Stimulated activated CD4-positive, alpha-beta T cell treated with anti-CD3 and anti-CD28 coated beads, Interleukin-1b, Interleukin-23, amount 100 ng/mL, for 24 hours (primary cell): ENCODE measurements at regions not wholly inside any gene's neighbourhood (a gene's known extent, or its start where the extent isn't known, plus 50 kb on each side); places are given as distances from the start of the nearest gene placed in this dataset.

ENCODE experiments used
- DNase-seq, 4 experiments: peaks; one replicate each; pipeline ENCODE4 v3.0.0-alpha.2; 2020; ENCODE audit warnings: low read depth in 4 of 4, low spot score in 1 of 4

GRCh38 chr22:22151308-22151707, 93.3 kb upstream of the VPREB1 start:
- DNase-seq, result no peak

DNA sequence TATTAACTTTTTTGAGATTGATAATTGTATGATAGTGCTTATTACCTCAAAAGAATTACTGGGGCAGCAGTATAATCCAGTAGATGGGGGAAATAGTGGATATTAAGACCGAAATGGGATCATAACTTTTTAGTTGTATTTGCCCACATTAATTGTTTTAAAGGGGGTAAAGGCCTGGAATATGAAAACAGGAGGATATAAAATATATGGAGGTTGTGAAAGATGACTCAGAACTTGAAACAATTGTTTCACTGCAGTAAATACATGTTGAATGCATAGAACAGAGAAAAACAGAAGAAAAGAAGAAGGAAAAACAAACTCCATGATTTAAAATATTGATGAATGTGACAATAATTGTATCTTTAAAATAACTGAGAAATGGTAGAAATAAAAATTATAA, 94.1 kb upstream of the VPREB1 start:
- DNase-seq, result no peak

DNA sequence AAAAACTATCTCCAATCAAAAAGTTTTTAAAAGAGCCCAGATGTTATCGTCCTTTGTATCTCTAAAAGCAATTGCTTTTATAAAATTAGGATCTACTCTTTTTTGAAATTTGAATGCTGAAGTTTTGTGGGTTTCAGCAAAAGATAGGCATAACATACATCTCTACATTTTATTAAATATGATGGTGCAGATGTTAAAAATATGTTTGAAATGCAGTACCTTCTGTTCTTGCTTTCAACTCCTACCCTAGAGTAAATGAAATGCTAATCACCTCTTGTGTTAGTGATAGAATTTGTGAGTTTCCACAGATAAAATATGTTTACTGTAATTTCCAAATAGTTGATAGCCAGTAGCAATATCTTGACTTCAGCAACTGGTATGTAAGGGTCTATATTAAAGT, 95.7 kb upstream of the VPREB1 start:
- DNase-seq, result no peak

DNA sequence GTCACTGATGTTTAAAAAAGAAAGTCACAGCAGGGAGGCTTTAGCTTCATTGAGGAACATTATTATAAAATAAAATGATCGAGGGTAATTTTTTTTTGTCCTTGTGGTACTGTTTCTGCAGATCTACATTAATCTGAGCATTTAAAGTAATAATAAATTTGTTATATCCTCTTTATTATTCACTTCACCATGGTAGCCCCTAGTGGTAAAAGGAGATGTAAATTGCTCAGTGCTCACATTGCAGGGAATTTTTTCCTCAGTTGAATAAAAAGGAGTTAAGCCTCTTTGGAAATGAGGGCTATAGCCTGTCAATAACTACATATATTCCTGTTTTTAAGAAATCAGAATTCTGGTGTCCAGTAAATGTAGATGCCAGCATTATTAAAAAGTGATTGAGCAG, 99.7 kb upstream of the VPREB1 start:
- DNase-seq, result no peak

DNA sequence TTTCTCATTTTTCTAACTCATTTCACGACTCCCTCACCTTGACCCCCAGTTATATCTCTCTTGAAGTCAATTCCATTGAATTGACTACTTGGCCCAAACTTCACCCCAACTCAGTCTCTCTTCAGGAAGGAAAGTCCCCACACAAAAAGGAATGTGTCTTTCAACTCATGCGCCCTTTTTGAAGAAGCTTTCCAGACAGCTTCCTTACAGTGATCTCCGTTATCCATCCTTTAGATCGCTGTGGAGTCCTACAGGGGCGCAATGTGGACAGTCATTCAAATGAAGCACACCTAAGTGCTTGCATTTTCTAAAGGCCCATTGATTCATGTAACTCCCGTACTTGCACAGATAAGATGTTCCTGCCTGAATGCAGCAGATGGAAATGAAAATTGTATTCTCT, 101.1 kb upstream of the VPREB1 start:
- no peak for DNase-seq

DNA sequence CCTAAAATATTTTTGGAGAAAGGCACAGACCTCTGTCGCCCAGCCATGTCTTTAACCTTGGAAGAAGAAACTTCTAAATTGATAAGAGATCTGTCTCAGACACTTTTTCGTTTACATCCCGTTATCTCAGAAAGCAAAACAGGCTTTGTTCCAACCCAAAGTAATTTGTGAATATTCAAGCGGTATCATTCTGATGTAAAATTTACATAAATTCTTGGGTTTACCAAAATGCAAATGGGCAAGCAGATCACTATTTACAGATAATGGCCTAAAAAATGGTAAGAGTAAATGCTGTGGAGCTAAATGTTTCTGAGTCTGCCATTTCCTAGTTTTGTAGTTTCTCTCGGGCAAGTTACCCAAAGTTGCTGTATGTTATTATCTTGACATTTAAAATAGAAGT, 101.9 kb upstream of the VPREB1 start:
- DNase-seq, result no peak

DNA sequence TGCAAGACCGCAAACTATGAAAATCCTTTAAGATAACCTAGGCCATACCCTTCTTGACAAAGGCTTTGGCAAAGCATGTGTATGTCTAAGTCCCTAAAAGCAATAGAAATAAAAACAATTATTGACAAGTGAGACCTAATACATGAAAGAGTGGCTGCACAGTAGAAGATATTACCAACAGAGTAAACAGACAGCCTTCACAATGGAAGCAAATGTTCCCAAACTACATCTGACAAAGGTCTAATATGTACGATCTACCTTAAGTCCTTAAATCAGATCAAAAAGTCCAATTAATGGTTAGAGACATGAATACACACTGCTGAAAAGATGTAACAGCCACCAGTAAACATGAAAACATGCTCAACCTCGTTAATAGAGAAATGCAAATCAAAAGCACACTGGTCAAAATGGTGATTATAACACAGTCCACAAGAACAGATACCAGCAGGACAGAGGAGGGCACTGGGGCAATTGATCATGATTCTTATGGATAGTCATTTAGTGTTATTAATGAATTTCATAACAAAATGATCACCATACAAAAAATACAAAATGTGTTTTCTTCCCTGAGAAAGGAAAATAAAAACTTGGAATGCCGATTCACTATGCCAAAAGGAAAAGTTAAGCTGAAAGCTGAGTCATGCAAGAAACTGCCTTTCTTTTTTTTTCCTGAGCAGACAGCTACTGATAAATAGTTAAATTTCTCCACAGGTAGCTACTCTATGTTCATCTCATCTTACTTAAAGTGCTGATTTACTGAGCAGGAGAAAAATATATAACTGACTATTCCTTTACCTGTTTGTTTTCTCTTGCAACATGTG, 102.6 kb upstream of the VPREB1 start:
- no peak for DNase-seq

GRCh38 chr22:22141031-22141430, 103.6 kb upstream of the VPREB1 start:
- DNase-seq, result no peak

DNA sequence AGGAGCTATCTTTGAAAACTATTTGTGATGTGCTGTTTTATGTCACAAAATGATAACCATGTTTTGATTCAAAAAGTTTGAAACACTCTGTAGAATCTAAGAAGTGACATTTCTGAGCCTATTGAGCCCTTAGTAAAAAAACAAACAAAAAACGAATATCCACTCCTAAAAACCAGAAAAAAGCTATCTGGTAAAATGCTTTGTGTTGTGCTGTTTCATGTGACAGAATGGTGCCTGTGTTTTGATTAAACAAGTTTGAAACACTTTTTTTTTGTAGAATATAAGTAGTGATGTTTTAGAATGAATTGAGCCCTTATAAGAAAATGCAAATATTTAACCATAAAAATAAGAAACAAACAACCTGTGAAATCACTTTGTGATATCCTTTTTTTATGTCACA, 105.2 kb upstream of the VPREB1 start:
- no peak for DNase-seq

GRCh38 chr22:22138915-22139314, 105.7 kb upstream of the VPREB1 start:
- no peak for DNase-seq

GRCh38 chr22:22137891-22138290, 106.7 kb upstream of the VPREB1 start:
- no peak for DNase-seq

DNA sequence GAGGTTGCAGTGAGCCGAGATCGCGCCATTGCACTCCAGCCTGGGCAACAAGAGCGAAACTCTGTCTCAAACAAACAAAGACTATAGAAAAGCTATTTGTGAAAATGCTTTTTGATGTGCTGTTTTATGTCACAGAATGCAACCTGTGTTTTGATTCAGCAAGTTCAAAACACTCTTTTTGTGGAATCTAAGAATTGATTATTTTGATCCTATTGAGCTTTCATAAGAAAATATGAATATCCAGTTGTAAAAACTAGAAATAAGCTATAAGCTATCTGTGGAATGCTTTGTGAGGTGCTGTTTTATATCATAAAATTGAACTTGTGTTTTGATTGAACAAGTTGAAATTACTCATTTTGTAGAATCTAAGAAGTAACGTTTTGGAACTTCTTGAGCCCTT, 110.7 kb upstream of the VPREB1 start:
- no peak for DNase-seq

DNA sequence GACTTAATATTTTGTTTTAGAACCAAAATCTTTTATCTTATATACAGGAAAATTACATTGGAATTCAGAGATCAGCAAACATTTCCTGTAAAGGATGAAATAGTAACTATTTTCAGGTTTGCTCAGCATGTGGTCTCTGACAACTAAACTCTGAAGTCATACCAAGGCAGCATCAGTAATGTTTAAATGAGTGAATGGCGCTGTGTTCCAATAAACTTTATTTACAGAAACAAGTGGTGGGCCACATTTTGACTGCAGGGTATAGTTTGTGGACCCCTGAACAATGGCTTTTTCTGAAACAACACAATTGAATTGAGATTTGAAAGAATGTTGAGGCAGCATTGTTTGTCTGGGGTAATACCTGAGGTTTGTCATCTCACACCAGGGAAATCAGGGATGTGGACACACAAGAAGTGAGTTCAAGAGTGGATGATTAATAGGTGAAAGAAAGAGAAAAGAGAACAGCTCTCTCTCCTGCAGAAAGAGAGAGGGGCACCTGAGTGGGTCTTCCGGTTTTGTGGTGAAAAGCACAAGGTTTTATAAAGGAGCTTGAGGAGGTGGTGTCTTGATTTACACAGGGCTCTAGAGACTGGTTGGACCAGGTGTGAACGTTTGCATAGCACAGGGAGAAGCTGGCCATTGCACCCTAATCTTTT, 113.5 kb upstream of the VPREB1 start:
- DNase-seq, result no peak

DNA sequence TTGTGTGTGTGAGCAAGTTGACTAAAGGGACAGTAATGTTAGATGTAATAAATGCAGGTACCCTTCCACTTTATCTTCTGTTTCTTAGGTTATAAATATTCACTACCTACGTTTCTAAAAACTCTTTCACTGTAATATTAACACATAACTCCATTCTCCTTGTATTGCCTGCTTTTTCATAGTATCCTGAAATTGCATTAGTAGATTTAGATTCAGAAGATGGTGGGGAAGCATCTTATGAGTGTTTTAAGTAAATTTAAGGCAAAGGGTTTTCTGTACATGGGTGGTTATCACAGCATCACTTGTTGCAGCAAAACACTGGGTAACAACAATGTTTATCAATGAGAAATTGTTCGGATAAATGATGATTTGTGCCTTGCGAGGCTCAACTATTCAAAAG, 115.2 kb upstream of the VPREB1 start:
- DNase-seq, result no peak

GRCh38 chr22:22128440-22128839, 116.1 kb upstream of the VPREB1 start:
- DNase-seq, result no peak

DNA sequence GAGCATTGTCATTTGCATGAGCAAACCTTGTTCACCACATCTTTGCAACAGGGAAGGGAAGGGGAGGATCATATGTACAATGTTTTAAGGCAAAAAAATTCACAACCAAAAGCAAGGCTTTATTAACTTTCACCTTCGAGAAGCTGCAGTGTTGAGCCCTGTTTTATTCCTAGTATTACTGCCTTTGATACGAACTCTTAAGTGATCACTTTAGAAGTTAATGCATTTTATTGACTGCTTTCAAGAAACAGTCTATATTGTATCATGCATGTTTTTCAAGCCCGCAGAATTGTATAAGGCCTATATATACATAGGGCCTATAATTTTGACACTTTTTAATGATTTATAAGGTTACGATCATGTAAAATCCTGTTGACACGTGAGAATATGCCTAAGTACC, 117.5 kb upstream of the VPREB1 start:
- DNase-seq, result no peak

- DNase-seq, result no peak
These were observed 118.8 kb upstream of the VPREB1 start for GRCh38 chr22:22125579-22126468.

DNA sequence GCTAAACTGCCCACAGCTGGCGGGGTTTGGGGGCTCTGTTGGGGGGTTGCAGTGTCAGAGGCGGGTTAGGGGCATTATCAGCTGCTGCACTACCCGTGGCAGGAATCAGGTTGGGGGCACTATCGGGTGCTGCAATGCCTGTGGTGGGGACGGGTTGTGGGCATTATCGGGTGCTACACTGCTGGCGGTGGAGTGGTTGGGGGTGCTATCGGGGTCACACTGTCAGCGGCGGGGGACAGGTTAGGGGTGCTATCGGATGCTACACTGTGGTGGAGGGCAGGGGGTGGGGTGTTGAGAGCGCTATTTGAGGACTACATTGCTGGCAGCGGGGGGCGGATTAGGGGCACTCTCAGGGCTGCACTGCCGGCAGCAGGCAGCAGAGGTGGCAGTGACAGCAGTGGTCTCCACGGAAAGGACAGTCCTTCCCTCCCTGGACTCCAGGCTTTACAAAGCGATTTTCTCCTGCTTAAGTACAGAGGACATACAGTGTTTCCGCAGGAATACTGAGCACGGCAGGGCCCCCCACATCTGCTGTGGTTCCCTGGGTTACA, 119.5 kb upstream of the VPREB1 start:
- DNase-seq, result no peak

- no peak for DNase-seq
These were observed 120.2 kb upstream of the VPREB1 start for GRCh38 chr22:22124374-22124773.

GRCh38 chr22:22123960-22124278, 120.7 kb upstream of the VPREB1 start:
- DNase-seq, result no peak

DNA sequence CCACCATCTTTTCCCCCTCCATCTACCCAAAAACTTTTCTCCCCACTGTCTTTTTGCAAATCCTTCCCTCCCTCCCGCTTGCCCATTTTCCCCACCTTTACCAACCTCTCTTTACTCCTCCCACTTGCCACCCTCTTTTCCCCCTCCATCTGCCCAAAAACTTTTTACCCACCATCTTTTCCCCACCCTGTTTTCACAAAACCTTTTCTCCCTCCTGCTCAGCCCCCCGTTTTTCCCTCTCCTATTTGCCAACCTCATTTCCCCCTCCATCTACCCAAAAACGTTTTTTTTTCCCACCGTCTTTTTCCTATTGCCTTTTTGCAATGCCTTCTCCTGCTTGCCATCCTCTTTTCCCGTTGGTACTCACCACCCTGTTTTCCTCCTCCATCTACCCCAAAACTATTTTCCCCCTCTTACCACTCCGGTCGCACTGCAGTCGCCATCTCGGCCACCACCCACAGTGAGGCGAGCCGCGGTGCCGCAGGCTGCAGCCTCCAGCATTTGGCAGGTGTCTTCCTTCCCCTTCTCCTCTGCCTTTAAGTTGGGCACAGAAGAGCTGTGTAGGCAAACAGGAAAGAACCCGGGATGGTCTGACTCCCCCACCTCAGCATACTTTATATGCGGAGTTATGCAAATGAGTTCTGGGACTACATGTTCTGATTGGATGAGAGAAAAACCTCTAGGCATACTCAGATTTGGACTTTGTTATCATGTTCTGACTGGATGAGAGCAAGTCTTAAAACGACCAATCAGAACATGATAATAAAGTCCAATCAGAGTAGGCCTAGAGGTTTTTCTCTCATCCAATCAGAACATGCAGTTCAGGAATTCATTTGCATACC, 121.2 kb upstream of the VPREB1 start:
- DNase-seq, result no peak
